BE2C (cell line): ENCODE measurements at regions not wholly inside any gene's neighbourhood (a gene's known extent, or its start where the extent isn't known, plus 50 kb on each side); places are given as distances from the start of the nearest gene placed in this dataset.

Experiments
- DNase-seq: peaks from one replicate; pipeline ENCODE4 v3.0.0-alpha.2; 2020
- H3K27me3 ChIP-seq: fragments of 250-450 bp; sonication (Bioruptor Pico); 2 replicates; pipeline ENCODE4 v1.5.1; 2020; ENCODE audit warnings: mild to moderate bottlenecking
- H3K36me3 ChIP-seq: fragments of 250-450 bp; sonication (Bioruptor Pico); 2 replicates; pipeline ENCODE4 v1.5.1; 2020; ENCODE audit warnings: mild to moderate bottlenecking
- H3K4me1 ChIP-seq: fragments of 250-450 bp; sonication (Bioruptor Pico); 2 replicates; pipeline ENCODE4 v1.5.1; 2020
- H3K4me3 ChIP-seq: 2 replicates; pipeline ENCODE4 v1.5.1; 2011; ENCODE audit warnings: low read depth, low read length
- H3K9me3 ChIP-seq: fragments of 250-450 bp; sonication (Bioruptor Pico); 2 replicates; pipeline ENCODE4 v1.5.1; 2020
- CTCF ChIP-seq: IDR thresholded peaks from 2 replicates; pipeline ENCODE4 v1.5.1; 2012; ENCODE audit warnings: mild to moderate bottlenecking, low read depth, low read length

GRCh38 chr12:13283867-13284266 lies 87.3 kb downstream of the EMP1 start:
- no peak for TF ChIP-seq CTCF
- H3K36me3 ChIP-seq: no peaks in the 10 kb centered on the region
- peaks cover under 1% of the 10 kb centered on the region; the same call in 1 of the 2 replicates for H3K4me1 ChIP-seq
- peaks cover 5% of the 10 kb centered on the region for H3K27me3 ChIP-seq
- no peak overlapping the region for H3K4me3 ChIP-seq
- H3K9me3 ChIP-seq: no peaks in the 10 kb centered on the region
- DNase-seq: no peak

- Histone ChIP-seq H3K27me3 (peaks cover 11% of the 10 kb centered on the region), H3K4me1 (peaks cover 6% of the 10 kb centered on the region), H3K36me3 (no peaks in the 10 kb centered on the region), H3K9me3 (no peaks in the 10 kb centered on the region), H3K4me3 (no peak overlapping the region)
- no peak for DNase-seq
- TF ChIP-seq CTCF: no peak
Measured at GRCh38 chr12:13282861-13283260, 86.3 kb downstream of the EMP1 start.

GRCh38 chr12:13278249-13278787 lies 81.8 kb downstream of the EMP1 start:
- H3K27me3 ChIP-seq: peaks cover 52% of the 10 kb centered on the region
- no peaks in the 10 kb centered on the region for H3K36me3 ChIP-seq
- H3K9me3 ChIP-seq: no peaks in the 10 kb centered on the region
- peak overlapping the region; percentile 29 for H3K4me3 ChIP-seq
- peak; percentile 94 for TF ChIP-seq CTCF
- peaks cover 6% of the 10 kb centered on the region for H3K4me1 ChIP-seq
- DNase-seq: peak; percentile 82

GRCh38 chr12:13277293-13277692 lies 80.8 kb downstream of the EMP1 start:
- TF ChIP-seq CTCF: no peak
- DNase-seq: no peak
- Histone ChIP-seq H3K27me3 (peaks cover 60% of the 10 kb centered on the region), H3K4me1 (peaks cover 6% of the 10 kb centered on the region), H3K9me3 (no peaks in the 10 kb centered on the region), H3K36me3 (no peaks in the 10 kb centered on the region), H3K4me3 (no peak overlapping the region)

- no peak for TF ChIP-seq CTCF
- Histone ChIP-seq H3K36me3 (no peaks in the 10 kb centered on the region), H3K4me3 (no peak overlapping the region), H3K4me1 (peaks cover 6% of the 10 kb centered on the region), H3K9me3 (no peaks in the 10 kb centered on the region), H3K27me3 (peaks cover 71% of the 10 kb centered on the region)
- no peak for DNase-seq
Measured at GRCh38 chr12:13275241-13276085, 78.9 kb downstream of the EMP1 start.

GRCh38 chr12:13273850-13274249 lies 77.3 kb downstream of the EMP1 start:
- TF ChIP-seq CTCF: no peak
- Histone ChIP-seq H3K9me3 (no peaks in the 10 kb centered on the region), H3K4me3 (no peak overlapping the region), H3K27me3 (peaks cover 66% of the 10 kb centered on the region), H3K4me1 (peaks cover 5% of the 10 kb centered on the region), H3K36me3 (no peaks in the 10 kb centered on the region)
- DNase-seq: no peak
